B cell (primary cell): ENCODE measurements at regions not wholly inside any gene's neighbourhood (a gene's known extent, or its start where the extent isn't known, plus 50 kb on each side); places are given as distances from the start of the nearest gene placed in this dataset.

Source experiments
- ATAC-seq: fragments of 200-7000 bp; cut with Tn5 transposase; one replicate; pipeline ENCODE4 v1.10.0; 2021; ENCODE audit warnings: low read depth, mild to moderate bottlenecking, moderate number of reproducible peaks, moderate library complexity
- CTCF ChIA-PET: fragments of 350-600 bp; sonication (Branson Sonifier 250); formaldehyde crosslinking; loops from one replicate; lab custom pipeline; 2021; ENCODE audit warnings: antibody characterized with exemption, inconsistent platforms; lab: Charles Lee
- POLR2A ChIA-PET: fragments of 350-600 bp; sonication (Branson Sonifier 250); formaldehyde crosslinking; loops from one replicate; lab custom pipeline; 2021; ENCODE audit warnings: antibody characterized with exemption; lab: Charles Lee
- DNase-seq: peaks from one replicate; pipeline ENCODE4 v3.0.0; 2013
- H2AFZ ChIP-seq: 2 replicates; pipeline ENCODE4 v1.6.1; 2012; ENCODE audit warnings: mild to moderate bottlenecking, low read depth, low read length; ENCODE audit not compliant: insufficient read depth, poor library complexity, severe bottlenecking
- H3K27ac ChIP-seq, 2 donors: 1 replicate in 1 of 2; 2 replicates in 1 of 2; pipeline ENCODE4 v1.5.1; 2012 to 2013; ENCODE audit warnings: low read length in 2 of 2, mild to moderate bottlenecking in 2 of 2, moderate library complexity in 1 of 2
- H3K27me3 ChIP-seq, 4 experiments: fragments of 200-600 bp in 1 of 4; sonication (generic) in 1 of 4; replicated peaks in 1 of 4; 1 replicate in 2 of 4; 2 replicates in 2 of 4; pipeline versions ENCODE4 v1.6.1 to v1.7.0; 2013 to 2016; ENCODE audit warnings: low read length in 3 of 4, mild to moderate bottlenecking in 2 of 4, mixed read lengths in 1 of 4, moderate library complexity in 1 of 4; ENCODE audit not compliant: insufficient read depth in 4 of 4, control insufficient read depth in 3 of 4; ENCODE audit errors: control extremely low read depth in 1 of 4
- H3K36me3 ChIP-seq, 2 experiments: replicated peaks in 1 of 2; 1 replicate in 1 of 2; 2 replicates in 1 of 2; pipeline versions ENCODE4 v1.6.1 to v1.7.1; 2013; ENCODE audit warnings: low read length in 1 of 2; ENCODE audit not compliant: insufficient read depth in 2 of 2, control insufficient read depth in 1 of 2; ENCODE audit errors: control extremely low read depth in 1 of 2, extremely low read depth in 1 of 2
- H3K4me1 ChIP-seq, 2 donors: fragments of 200-600 bp in 1 of 2; sonication (generic) in 1 of 2; 1 replicate in 1 of 2; 2 replicates in 1 of 2; pipeline versions ENCODE4 v1.5.1 to v1.6.1; 2013 to 2017; ENCODE audit warnings: low read length in 2 of 2; ENCODE audit not compliant: control insufficient read depth in 2 of 2, insufficient read depth in 2 of 2
- H3K4me2 ChIP-seq: replicated peaks from 2 replicates; pipeline ENCODE3; 2012; ENCODE audit warnings: mild to moderate bottlenecking, low read depth, low read length; ENCODE audit not compliant: poor library complexity, severe bottlenecking
- H3K4me3 ChIP-seq, 5 experiments: fragments of 200-600 bp in 1 of 5; sonication (generic) in 1 of 5; 1 replicate in 3 of 5; 2 replicates in 2 of 5; pipeline versions ENCODE4 v1.5.1 to v1.7.0; 2011 to 2016; ENCODE audit warnings: low read length in 4 of 5, mild to moderate bottlenecking in 4 of 5, low read depth in 2 of 5, control low read depth in 1 of 5, moderate library complexity in 1 of 5; ENCODE audit not compliant: insufficient read depth in 1 of 5; ENCODE audit errors: control extremely low read depth in 1 of 5, extremely low read depth in 1 of 5
- H3K79me2 ChIP-seq: fragments of 200-600 bp; sonication (generic); one replicate; pipeline ENCODE4 v1.6.0; 2016; ENCODE audit warnings: low read length; ENCODE audit not compliant: control insufficient read depth, insufficient read depth
- H3K9ac ChIP-seq: fragments of 200-600 bp; sonication (generic); 2 replicates; pipeline ENCODE4 v1.6.1; 2017; ENCODE audit warnings: mild to moderate bottlenecking, low read length, moderate library complexity
- H3K9me3 ChIP-seq, 3 donors: one replicate each; pipeline versions ENCODE4 v1.6.1 to v1.7.1; 2013; ENCODE audit warnings: low read length in 2 of 3; ENCODE audit not compliant: control insufficient read depth in 2 of 3, insufficient read depth in 1 of 3; ENCODE audit errors: control extremely low read depth in 1 of 3
- H4K20me1 ChIP-seq: 2 replicates; pipeline ENCODE4 v1.6.0; 2012; ENCODE audit warnings: mild to moderate bottlenecking, low read length; ENCODE audit not compliant: insufficient read depth, control insufficient read depth, poor library complexity, severe bottlenecking
- H3K27ac Mint-ChIP-seq: one replicate; pipeline ENCODE4 v1.8.0; 2021; ENCODE audit warnings: mixed read lengths
- H3K27me3 Mint-ChIP-seq: one replicate; pipeline ENCODE4 v1.8.0; 2021; ENCODE audit warnings: mixed read lengths
- H3K4me1 Mint-ChIP-seq: one replicate; pipeline ENCODE4 v1.8.0; 2021; ENCODE audit warnings: mixed read lengths
- H3K4me3 Mint-ChIP-seq: one replicate; pipeline ENCODE4 v1.8.0; 2021; ENCODE audit warnings: mixed read lengths
- H3K9me3 Mint-ChIP-seq: one replicate; pipeline ENCODE4 v1.8.0; 2022; ENCODE audit warnings: mixed read lengths; ENCODE audit not compliant: insufficient read depth
- EZH2 ChIP-seq: IDR thresholded peaks from 2 replicates; pipeline ENCODE4 v1.6.1; 2012; ENCODE audit warnings: borderline replicate concordance, low read depth, mild to moderate bottlenecking, moderate library complexity, low read length; ENCODE audit not compliant: insufficient read depth, poor library complexity, severe bottlenecking
- WGBS: methylation state at CpG from one replicate; pipeline ENCODE4 v1.1.5; 2013; ENCODE audit warnings: missing lambda C conversion rate; ENCODE audit not compliant: insufficient coverage; 5-methylcytosine and 5-hydroxymethylcytosine counted together
- intact Hi-C: fragments of 100-400 bp; cut with micrococcal nuclease; formaldehyde crosslinking; loops from one replicate; pipeline ENCODE4 v1.10.0; 2022
- TF ChIP-seq, protein P1 (sequence below): fragments of 200-600 bp; IDR thresholded peaks from one replicate; pipeline ENCODE4 v1.8.0; 2022; ENCODE audit warnings: antibody characterized with exemption, mild to moderate bottlenecking

DNA sequence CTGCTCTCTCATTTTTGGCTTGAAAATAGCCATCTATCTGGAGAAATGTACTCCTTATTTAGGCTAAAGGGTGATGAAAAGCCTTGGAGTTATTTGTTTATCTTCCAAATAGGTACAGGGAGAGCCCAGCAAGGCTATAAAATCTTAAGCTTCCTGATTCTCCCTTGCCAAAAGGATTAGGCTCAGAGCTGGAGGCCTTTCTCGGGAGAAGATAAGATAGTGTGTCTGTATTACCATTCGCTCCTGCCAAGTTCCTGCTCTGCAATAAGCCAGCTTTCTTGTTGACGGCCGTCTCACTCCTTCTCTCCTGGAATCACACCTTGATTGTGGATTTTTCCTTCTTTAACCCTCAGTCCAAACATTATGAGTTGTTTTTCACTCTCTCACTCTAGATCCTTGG is 171.8 kb upstream of the TTC29 start:
- no peaks in the 10 kb centered on the region for H4K20me1 ChIP-seq
- ChIA-PET CTCF (interaction anchor here (0.7 to 1.2 kb wide), 2 partner anchors 21 to 1858 kb away, joined by 3 read pairs; no protein-coding TSS in a partner anchor), POLR2A (no interaction called here)
- intact Hi-C loops: no loop called here
- TF ChIP-seq EZH2: no peak
- TF ChIP-seq, protein P1, sequence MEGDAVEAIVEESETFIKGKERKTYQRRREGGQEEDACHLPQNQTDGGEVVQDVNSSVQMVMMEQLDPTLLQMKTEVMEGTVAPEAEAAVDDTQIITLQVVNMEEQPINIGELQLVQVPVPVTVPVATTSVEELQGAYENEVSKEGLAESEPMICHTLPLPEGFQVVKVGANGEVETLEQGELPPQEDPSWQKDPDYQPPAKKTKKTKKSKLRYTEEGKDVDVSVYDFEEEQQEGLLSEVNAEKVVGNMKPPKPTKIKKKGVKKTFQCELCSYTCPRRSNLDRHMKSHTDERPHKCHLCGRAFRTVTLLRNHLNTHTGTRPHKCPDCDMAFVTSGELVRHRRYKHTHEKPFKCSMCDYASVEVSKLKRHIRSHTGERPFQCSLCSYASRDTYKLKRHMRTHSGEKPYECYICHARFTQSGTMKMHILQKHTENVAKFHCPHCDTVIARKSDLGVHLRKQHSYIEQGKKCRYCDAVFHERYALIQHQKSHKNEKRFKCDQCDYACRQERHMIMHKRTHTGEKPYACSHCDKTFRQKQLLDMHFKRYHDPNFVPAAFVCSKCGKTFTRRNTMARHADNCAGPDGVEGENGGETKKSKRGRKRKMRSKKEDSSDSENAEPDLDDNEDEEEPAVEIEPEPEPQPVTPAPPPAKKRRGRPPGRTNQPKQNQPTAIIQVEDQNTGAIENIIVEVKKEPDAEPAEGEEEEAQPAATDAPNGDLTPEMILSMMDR: no peak
- H3K4me3 ChIP-seq: no peak overlapping the region
- ATAC-seq (no peak), DNase-seq (no peak)
- Mint-ChIP-seq H3K27me3 (no peaks in the 10 kb centered on the region), H3K4me3 (no peak overlapping the region), H3K4me1 (no peaks in the 10 kb centered on the region), H3K27ac (no peak overlapping the region), H3K9me3 (peaks cover 4% of the 10 kb centered on the region)
- no peaks in the 10 kb centered on the region for H3K79me2 ChIP-seq
- WGBS: no CpG with 5 or more reads among the region's 4 CpGs
- peaks cover 0 to 4% (median 0%) of the 10 kb centered on the region in 3 donors for H3K9me3 ChIP-seq
- H3K4me2 ChIP-seq: no peak overlapping the region
- no peak overlapping the region for H2AFZ ChIP-seq
- no peak overlapping the region for H3K27ac ChIP-seq
- no peaks in the 10 kb centered on the region for H3K36me3 ChIP-seq
- H3K27me3 ChIP-seq: no peaks in the 10 kb centered on the region
- no peaks in the 10 kb centered on the region for H3K4me1 ChIP-seq
- no peak overlapping the region for H3K9ac ChIP-seq

DNA sequence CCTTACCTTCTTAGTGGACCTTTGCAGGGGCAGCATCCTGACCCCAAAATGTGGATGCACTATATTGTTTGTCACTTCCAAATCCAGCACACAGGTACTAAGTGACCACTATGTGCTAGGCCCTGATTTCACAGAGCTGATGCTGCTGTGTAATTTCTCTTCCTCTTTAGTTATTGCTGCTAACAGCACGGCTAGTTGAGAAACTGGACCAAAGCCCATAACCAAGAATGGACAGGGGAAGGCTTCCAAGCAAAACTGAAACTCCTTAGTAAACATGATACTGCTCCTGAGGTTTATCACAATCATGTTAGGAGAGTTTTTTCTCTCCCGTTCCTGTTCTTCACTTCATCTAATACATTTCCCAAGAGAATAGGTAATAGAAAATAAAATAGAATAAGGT is 172.9 kb upstream of the TTC29 start:
- intact Hi-C loops: no loop called here
- ChIA-PET POLR2A (no interaction called here), CTCF (no interaction called here)
- Histone ChIP-seq H3K9ac (no peak overlapping the region), H4K20me1 (no peaks in the 10 kb centered on the region), H3K4me3 (no peak overlapping the region), H3K27ac (no peak overlapping the region), H3K4me2 (no peak overlapping the region), H3K27me3 (peaks cover 0 to 3% (median 0%) of the 10 kb centered on the region in 4 experiments), H3K4me1 (no peaks in the 10 kb centered on the region), H3K9me3 (peaks cover 0 to 4% (median 0%) of the 10 kb centered on the region in 3 donors), H2AFZ (no peak overlapping the region), H3K36me3 (no peaks in the 10 kb centered on the region), H3K79me2 (no peaks in the 10 kb centered on the region)
- no peak overlapping the region for H3K27ac Mint-ChIP-seq
- no peaks in the 10 kb centered on the region for H3K27me3 Mint-ChIP-seq
- TF ChIP-seq EZH2: no peak
- TF ChIP-seq, protein P1: no peak
- WGBS: 50% methylated on average over 1 of the region's 2 CpGs
- DNase-seq: no peak
- peaks cover 4% of the 10 kb centered on the region for H3K9me3 Mint-ChIP-seq
- H3K4me3 Mint-ChIP-seq: no peak overlapping the region
- ATAC-seq: no peak
- no peaks in the 10 kb centered on the region for H3K4me1 Mint-ChIP-seq
